ENCODE measurements at regions not wholly inside any gene's neighbourhood (a gene's known extent, or its start where the extent isn't known, plus 50 kb on each side); places are given as distances from the start of the nearest gene placed in this dataset.

DNA sequence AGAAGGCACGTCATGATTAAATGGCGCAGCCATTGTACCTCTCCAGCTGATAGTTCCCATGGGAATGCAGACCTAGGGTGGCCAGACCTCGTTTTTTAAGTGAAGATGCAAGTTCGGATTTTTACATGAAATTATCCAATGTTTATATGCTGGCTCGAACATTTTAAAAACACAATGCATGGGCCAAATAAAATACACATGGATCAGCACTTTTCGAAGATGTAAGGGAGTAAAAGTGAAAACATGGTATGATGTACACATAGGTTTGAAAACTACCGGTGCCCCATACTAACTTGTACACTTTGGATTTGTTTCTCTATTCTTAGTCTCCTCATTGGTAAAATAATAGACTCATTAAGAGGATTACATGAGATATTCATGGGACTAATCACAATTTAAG, 412.5 kb upstream of the CCNG1 start:
- TF ChIP-seq, protein P1, sequence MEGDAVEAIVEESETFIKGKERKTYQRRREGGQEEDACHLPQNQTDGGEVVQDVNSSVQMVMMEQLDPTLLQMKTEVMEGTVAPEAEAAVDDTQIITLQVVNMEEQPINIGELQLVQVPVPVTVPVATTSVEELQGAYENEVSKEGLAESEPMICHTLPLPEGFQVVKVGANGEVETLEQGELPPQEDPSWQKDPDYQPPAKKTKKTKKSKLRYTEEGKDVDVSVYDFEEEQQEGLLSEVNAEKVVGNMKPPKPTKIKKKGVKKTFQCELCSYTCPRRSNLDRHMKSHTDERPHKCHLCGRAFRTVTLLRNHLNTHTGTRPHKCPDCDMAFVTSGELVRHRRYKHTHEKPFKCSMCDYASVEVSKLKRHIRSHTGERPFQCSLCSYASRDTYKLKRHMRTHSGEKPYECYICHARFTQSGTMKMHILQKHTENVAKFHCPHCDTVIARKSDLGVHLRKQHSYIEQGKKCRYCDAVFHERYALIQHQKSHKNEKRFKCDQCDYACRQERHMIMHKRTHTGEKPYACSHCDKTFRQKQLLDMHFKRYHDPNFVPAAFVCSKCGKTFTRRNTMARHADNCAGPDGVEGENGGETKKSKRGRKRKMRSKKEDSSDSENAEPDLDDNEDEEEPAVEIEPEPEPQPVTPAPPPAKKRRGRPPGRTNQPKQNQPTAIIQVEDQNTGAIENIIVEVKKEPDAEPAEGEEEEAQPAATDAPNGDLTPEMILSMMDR (IDR thresholded peaks at IDR 0.05; ENCODE audit: insufficient read depth, low read length), result no peak
- no peak for DNase-seq (ENCODE audit: low read depth)
- no peak overlapping the region for H3K4me3 ChIP-seq (ENCODE audit: low read depth, low read length)

DNA sequence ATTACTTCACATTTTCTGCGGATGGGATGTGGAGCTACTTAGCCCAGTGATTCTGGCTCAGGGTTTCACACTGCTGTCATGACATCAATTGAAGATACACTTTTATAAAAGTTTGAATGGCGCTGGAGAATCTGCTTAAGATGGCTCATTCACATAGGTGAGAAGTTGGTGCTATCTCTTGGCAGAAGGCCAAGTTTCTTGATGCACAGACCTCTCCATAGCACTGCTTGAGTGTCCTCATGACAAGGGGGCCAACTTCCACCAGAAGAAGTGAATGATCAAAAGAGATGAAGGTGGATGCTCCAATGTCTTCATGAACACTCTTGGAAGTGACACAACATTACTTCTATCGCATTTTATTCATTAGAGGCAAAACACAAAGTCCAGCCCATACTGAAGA, 403.7 kb upstream of the CCNG1 start:
- TF ChIP-seq, protein P1 (IDR thresholded peaks at IDR 0.05; ENCODE audit: insufficient read depth, low read length), result no peak
- no peak overlapping the region for H3K4me3 ChIP-seq (ENCODE audit: low read depth, low read length)
- DNase-seq (ENCODE audit: low read depth), result no peak

DNA sequence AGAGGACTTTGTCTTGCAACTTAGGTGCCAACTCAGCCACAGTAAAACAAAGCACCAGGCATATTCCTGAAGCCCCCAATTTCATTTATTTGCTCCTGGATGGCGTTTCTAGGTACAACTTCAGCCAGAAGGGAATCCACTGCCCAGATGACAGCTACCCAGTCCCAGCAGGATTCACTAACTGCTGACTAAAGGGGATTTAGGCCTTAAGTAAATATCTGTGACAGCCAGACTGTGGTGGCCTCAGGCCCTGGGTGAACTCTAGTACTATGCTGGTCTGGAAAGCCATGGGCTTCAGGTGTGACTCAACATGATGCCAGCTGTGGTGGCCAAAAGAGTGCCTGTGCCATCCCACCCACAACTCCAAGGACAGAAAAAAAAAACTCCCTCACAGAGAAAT, 396.1 kb upstream of the CCNG1 start:
- TF ChIP-seq, protein P1 (IDR thresholded peaks at IDR 0.05; ENCODE audit: insufficient read depth, low read length), result no peak
- no peak overlapping the region for H3K4me3 ChIP-seq (ENCODE audit: low read depth, low read length)
- no peak for DNase-seq (ENCODE audit: low read depth)

DNA sequence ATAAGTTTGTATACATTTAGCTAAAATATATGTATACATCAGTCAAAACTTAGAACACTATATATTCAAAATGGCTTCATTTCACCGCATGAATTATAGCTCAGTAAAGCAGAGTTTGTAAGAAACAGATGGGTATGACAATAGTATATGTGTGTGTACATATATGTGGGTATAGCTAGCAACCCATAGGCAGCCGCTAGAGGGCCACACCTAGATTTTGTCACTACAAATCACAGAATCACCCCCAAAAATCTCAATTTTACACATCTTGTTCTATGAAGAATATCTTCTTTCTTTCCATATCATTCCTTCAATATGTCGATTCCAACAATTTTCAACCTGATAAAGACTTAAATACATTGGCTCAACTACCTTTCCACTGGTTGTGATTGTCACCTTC, 357.8 kb upstream of the CCNG1 start:
- DNase-seq (ENCODE audit: low read depth), result no peak
- TF ChIP-seq, protein P1 (IDR thresholded peaks at IDR 0.05; ENCODE audit: insufficient read depth, low read length), result peak; percentile 1
- no peak overlapping the region for H3K4me3 ChIP-seq (ENCODE audit: low read depth, low read length)

DNA sequence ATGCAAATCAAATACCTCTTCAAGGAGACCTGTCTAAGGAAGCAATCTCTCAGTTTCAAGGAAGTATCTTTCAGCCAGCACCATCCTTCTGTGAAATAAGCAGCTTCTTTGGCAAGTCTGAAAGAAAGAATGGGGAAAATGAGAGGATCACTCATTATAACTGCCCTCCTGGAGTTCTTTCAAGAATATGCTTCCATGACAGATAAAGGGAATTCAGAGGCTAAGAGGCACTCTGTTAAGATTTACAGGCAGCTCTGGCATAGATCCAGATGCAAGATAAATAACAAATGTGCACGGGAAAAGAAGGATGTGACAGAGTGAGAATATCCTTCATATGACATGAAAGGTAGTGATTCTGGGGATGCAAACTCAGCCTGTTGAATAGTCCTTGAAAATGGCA, 348.2 kb upstream of the CCNG1 start:
- DNase-seq (ENCODE audit: low read depth), result no peak
- TF ChIP-seq, protein P1 (IDR thresholded peaks at IDR 0.05; ENCODE audit: insufficient read depth, low read length), result no peak
- H3K4me3 ChIP-seq (ENCODE audit: low read depth, low read length), result no peak overlapping the region

DNA sequence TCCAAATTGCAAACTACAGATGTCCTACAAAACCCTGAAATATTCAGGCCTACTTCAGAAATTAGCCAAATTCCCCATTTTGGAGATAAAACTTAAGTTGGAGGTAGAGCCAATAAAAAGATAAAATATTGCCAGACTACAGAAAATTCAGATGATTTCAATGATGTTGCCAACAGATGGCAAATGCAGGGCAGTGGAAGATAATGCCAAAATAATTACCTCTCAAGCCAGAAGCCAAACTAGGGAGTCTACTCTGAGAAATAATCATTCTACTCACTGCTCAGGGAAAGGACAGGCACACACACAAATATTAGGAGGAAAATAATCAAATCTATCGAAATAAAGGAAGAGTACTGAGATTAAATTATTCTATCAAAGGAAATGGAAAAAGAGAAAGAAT, 347.5 kb upstream of the CCNG1 start:
- no peak for DNase-seq (ENCODE audit: low read depth)
- TF ChIP-seq, protein P1 (IDR thresholded peaks at IDR 0.05; ENCODE audit: insufficient read depth, low read length), result no peak
- H3K4me3 ChIP-seq (ENCODE audit: low read depth, low read length), result no peak overlapping the region

DNA sequence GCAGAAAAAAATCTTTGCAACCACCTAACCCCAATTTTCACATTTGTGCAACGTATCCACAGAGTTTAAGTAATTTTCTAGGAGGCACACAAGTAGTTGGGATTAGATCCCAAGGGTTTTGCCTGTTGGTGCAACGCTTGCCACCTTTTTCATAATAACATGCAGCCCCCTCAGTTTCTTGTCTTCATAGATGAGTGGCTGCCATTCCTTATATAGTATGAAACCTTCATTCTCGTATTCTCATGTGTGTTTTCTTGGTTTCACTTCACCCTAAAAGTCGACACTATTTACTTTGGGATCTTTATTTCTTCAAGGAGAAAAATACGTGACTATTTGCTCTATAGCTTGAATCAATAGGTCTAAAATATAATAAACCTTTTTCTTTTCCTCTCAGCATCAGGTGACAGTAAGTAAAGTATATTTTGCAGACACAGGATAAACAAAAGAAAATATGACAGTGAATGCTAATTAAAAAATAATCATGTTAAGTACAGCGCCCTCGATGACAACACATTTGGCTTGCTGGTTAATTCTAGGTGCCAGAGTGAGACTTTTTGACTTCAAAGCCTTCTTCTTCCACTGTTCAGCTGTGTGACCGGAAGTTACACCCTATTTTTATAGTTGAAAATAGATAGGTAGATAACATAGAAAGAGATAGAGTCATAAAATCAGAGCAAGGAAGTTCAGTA, 342.8 kb upstream of the CCNG1 start:
- TF ChIP-seq, protein P1 (IDR thresholded peaks at IDR 0.05; ENCODE audit: insufficient read depth, low read length), result no peak
- H3K4me3 ChIP-seq (ENCODE audit: low read depth, low read length), result no peak overlapping the region
- no peak for DNase-seq (ENCODE audit: low read depth)
